HepG2 (cell line): ENCODE measurements at regions not wholly inside any gene's neighbourhood (a gene's known extent, or its start where the extent isn't known, plus 50 kb on each side); places are given as distances from the start of the nearest gene placed in this dataset.

Experiments
- CTCF ChIP-seq: sonication (generic); formaldehyde crosslinking; IDR thresholded peaks from 2 replicates; pipeline ENCODE4 v1.5.0; 2020; ENCODE audit warnings: mild to moderate bottlenecking, missing genetic modification reagents, moderate library complexity
- NR2C2 ChIP-seq: sonication (generic); formaldehyde crosslinking; IDR thresholded peaks from 2 replicates; pipeline ENCODE4 v1.4.0; 2020; ENCODE audit warnings: missing genetic modification reagents, mild to moderate bottlenecking, moderate library complexity, borderline replicate concordance
- TEAD2 ChIP-seq: sonication (generic); formaldehyde crosslinking; IDR thresholded peaks from 2 replicates; pipeline ENCODE4 v1.9.0; 2021; ENCODE audit warnings: missing genetic modification reagents
- ZNF615 ChIP-seq: sonication (generic); formaldehyde crosslinking; IDR thresholded peaks from 2 replicates; pipeline ENCODE4 v1.5.0; 2020; ENCODE audit warnings: mild to moderate bottlenecking, missing genetic modification reagents, borderline replicate concordance
- TF ChIP-seq, protein P1 (sequence below): sonication (generic); formaldehyde crosslinking; IDR thresholded peaks from 2 replicates; pipeline ENCODE4 v1.4.0; 2020; ENCODE audit warnings: missing genetic modification reagents

GRCh38 chr21:43294194-43294902 is 125.5 kb downstream of the CRYAA start:
- TF ChIP-seq CTCF (CRISPR knock-in tag) (no peak), ZNF615 (no peak), TEAD2 (CRISPR knock-in tag) (no peak), NR2C2 (CRISPR knock-in tag) (0 out of 2 replicates have a peak, but pooled peaks have one; percentile 15)
- TF ChIP-seq, protein P1, sequence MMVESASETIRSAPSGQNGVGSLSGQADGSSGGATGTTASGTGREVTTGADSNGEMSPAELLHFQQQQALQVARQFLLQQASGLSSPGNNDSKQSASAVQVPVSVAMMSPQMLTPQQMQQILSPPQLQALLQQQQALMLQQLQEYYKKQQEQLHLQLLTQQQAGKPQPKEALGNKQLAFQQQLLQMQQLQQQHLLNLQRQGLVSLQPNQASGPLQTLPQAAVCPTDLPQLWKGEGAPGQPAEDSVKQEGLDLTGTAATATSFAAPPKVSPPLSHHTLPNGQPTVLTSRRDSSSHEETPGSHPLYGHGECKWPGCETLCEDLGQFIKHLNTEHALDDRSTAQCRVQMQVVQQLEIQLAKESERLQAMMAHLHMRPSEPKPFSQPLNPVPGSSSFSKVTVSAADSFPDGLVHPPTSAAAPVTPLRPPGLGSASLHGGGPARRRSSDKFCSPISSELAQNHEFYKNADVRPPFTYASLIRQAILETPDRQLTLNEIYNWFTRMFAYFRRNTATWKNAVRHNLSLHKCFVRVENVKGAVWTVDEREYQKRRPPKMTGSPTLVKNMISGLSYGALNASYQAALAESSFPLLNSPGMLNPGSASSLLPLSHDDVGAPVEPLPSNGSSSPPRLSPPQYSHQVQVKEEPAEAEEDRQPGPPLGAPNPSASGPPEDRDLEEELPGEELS (CRISPR knock-in tag) = no peak
